ENCODE measurements at regions not wholly inside any gene's neighbourhood (a gene's known extent, or its start where the extent isn't known, plus 50 kb on each side); places are given as distances from the start of the nearest gene placed in this dataset.

GRCh38 chr14:66395300-66395699, 90.9 kb upstream of the CCDC196 start:
- TF ChIP-seq SPI1 (IDR thresholded peaks at IDR 0.05; ENCODE audit: low read depth, low read length) (no peak), POU2F2 (IDR thresholded peaks at IDR 0.05; ENCODE audit: low read depth, low read length) (no peak), PAX5 (IDR thresholded peaks at IDR 0.05; ENCODE audit: insufficient read depth, low read length, severe bottlenecking) (no peak), TAF1 (IDR thresholded peaks at IDR 0.05; ENCODE audit: low read depth, low read length) (no peak), POLR2A (IDR thresholded peaks at IDR 0.05; ENCODE audit: low read depth, low read length) (no peak), POLR2AphosphoS5 (IDR thresholded peaks at IDR 0.05; ENCODE audit: low read depth, low read length) (no peak)
- FAIRE-seq: peak; percentile 73
- no peak for DNase-seq (ENCODE audit: insufficient read length, low spot score)

DNA sequence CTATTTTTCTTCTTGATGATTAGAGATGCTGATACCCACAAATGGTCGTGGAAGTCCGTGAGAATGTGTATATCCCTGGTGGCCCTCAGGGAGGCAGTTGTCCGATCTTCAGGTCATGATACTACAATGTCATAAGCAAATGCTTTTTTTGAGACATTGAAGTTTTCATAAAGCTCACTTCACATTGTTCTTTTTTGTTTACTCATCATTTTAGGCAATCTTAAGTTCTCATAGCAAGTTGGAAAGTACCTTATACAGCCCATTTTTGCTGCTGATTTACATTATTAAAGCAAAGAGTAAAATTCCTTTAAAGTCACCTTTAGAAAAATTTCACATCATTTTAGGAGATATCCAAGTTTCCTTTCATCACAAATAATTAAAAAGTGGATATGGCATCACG, 90.0 kb upstream of the CCDC196 start:
- DNase-seq (ENCODE audit: insufficient read length, low spot score) (no peak), FAIRE-seq (peak; percentile 20)
- TF ChIP-seq PAX5 (IDR thresholded peaks at IDR 0.05; ENCODE audit: insufficient read depth, low read length, severe bottlenecking) (no peak), TAF1 (IDR thresholded peaks at IDR 0.05; ENCODE audit: low read depth, low read length) (no peak), POU2F2 (IDR thresholded peaks at IDR 0.05; ENCODE audit: low read depth, low read length) (no peak), SPI1 (IDR thresholded peaks at IDR 0.05; ENCODE audit: low read depth, low read length) (no peak), POLR2A (IDR thresholded peaks at IDR 0.05; ENCODE audit: low read depth, low read length) (no peak), POLR2AphosphoS5 (IDR thresholded peaks at IDR 0.05; ENCODE audit: low read depth, low read length) (no peak)

DNA sequence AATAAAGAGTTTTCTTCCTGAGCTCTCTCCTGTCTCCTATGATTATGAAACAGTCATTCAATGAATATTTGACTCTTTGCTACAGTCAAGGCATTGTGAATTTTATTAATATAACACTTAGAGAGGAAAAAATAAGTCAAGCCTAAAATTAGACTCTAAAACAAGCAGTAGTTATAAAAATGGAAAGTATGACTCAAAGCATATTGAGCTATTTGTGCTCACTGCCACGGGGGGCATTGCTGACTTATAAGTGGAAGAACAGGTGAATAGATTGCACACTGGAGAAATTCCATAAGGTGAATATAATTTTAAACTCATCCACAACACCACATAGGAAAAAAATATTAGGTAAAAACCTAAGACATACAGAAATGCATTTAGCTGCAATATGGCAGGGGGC, 87.7 kb upstream of the CCDC196 start:
- no peak for FAIRE-seq
- DNase-seq (ENCODE audit: insufficient read length, low spot score): no peak
- TF ChIP-seq SPI1 (IDR thresholded peaks at IDR 0.05; ENCODE audit: low read depth, low read length): no peak
- no peak for TF ChIP-seq TAF1 (IDR thresholded peaks at IDR 0.05; ENCODE audit: low read depth, low read length)
- TF ChIP-seq PAX5 (IDR thresholded peaks at IDR 0.05; ENCODE audit: insufficient read depth, low read length, severe bottlenecking): no peak
- no peak for TF ChIP-seq POLR2AphosphoS5 (IDR thresholded peaks at IDR 0.05; ENCODE audit: low read depth, low read length)

- TF ChIP-seq PAX5 (IDR thresholded peaks at IDR 0.05; ENCODE audit: insufficient read depth, low read length, severe bottlenecking) (no peak), TAF1 (IDR thresholded peaks at IDR 0.05; ENCODE audit: low read depth, low read length) (no peak), SPI1 (IDR thresholded peaks at IDR 0.05; ENCODE audit: low read depth, low read length) (no peak), POU2F2 (IDR thresholded peaks at IDR 0.05; ENCODE audit: low read depth, low read length) (no peak), POLR2A (IDR thresholded peaks at IDR 0.05; ENCODE audit: low read depth, low read length) (no peak), POLR2AphosphoS5 (IDR thresholded peaks at IDR 0.05; ENCODE audit: low read depth, low read length) (no peak)
- DNase-seq (ENCODE audit: insufficient read length, low spot score) (no peak), FAIRE-seq (no peak)
These were observed 84.6 kb upstream of the CCDC196 start for GRCh38 chr14:66401449-66402095.

GRCh38 chr14:66403183-66403582, 83.0 kb upstream of the CCDC196 start:
- DNase-seq (ENCODE audit: insufficient read length, low spot score) (no peak), FAIRE-seq (peak; percentile 91)
- TF ChIP-seq PAX5 (IDR thresholded peaks at IDR 0.05; ENCODE audit: insufficient read depth, low read length, severe bottlenecking) (no peak), POLR2AphosphoS5 (IDR thresholded peaks at IDR 0.05; ENCODE audit: low read depth, low read length) (no peak), SPI1 (IDR thresholded peaks at IDR 0.05; ENCODE audit: low read depth, low read length) (no peak), TAF1 (IDR thresholded peaks at IDR 0.05; ENCODE audit: low read depth, low read length) (no peak), POU2F2 (IDR thresholded peaks at IDR 0.05; ENCODE audit: low read depth, low read length) (no peak), POLR2A (IDR thresholded peaks at IDR 0.05; ENCODE audit: low read depth, low read length) (no peak)

GRCh38 chr14:66404051-66404545, 82.1 kb upstream of the CCDC196 start:
- DNase-seq (ENCODE audit: insufficient read length, low spot score): no peak
- FAIRE-seq: no peak
- TF ChIP-seq POU2F2 (IDR thresholded peaks at IDR 0.05; ENCODE audit: low read depth, low read length) (no peak), POLR2A (IDR thresholded peaks at IDR 0.05; ENCODE audit: low read depth, low read length) (no peak), TAF1 (IDR thresholded peaks at IDR 0.05; ENCODE audit: low read depth, low read length) (no peak), PAX5 (IDR thresholded peaks at IDR 0.05; ENCODE audit: insufficient read depth, low read length, severe bottlenecking) (no peak), SPI1 (IDR thresholded peaks at IDR 0.05; ENCODE audit: low read depth, low read length) (no peak), POLR2AphosphoS5 (IDR thresholded peaks at IDR 0.05; ENCODE audit: low read depth, low read length) (no peak)

DNA sequence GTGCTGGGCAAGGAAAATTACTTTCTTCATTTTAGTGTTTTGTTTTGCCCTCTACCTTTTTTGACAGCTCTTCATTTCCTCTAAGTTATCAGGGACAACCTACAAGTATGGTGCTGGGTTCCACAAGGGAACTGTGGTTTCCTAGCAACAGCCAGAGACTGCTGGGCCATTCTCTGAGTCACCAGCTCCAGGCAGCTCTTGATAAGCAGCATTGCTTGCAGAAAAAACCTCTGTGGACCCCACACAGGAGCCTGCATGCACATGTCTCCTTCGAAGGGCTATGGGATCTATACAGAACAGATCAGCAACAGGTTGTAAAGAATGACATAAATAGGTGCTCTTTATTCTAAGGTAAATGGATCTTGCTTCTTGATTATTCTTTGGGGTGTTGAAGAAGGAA, 81.0 kb upstream of the CCDC196 start:
- DNase-seq (ENCODE audit: insufficient read length, low spot score) (no peak), FAIRE-seq (no peak)
- TF ChIP-seq SPI1 (IDR thresholded peaks at IDR 0.05; ENCODE audit: low read depth, low read length) (no peak), PAX5 (IDR thresholded peaks at IDR 0.05; ENCODE audit: insufficient read depth, low read length, severe bottlenecking) (no peak), POLR2AphosphoS5 (IDR thresholded peaks at IDR 0.05; ENCODE audit: low read depth, low read length) (no peak), POLR2A (IDR thresholded peaks at IDR 0.05; ENCODE audit: low read depth, low read length) (no peak), TAF1 (IDR thresholded peaks at IDR 0.05; ENCODE audit: low read depth, low read length) (no peak), POU2F2 (IDR thresholded peaks at IDR 0.05; ENCODE audit: low read depth, low read length) (no peak)

- DNase-seq (ENCODE audit: insufficient read length, low spot score) (no peak), FAIRE-seq (no peak)
- TF ChIP-seq TAF1 (IDR thresholded peaks at IDR 0.05; ENCODE audit: low read depth, low read length) (no peak), POLR2AphosphoS5 (IDR thresholded peaks at IDR 0.05; ENCODE audit: low read depth, low read length) (no peak), POLR2A (IDR thresholded peaks at IDR 0.05; ENCODE audit: low read depth, low read length) (no peak), SPI1 (IDR thresholded peaks at IDR 0.05; ENCODE audit: low read depth, low read length) (no peak), POU2F2 (IDR thresholded peaks at IDR 0.05; ENCODE audit: low read depth, low read length) (no peak), PAX5 (IDR thresholded peaks at IDR 0.05; ENCODE audit: insufficient read depth, low read length, severe bottlenecking) (no peak)
These were observed 72.3 kb upstream of the CCDC196 start for GRCh38 chr14:66413901-66414300.

- no peak for TF ChIP-seq SPI1 (IDR thresholded peaks at IDR 0.05; ENCODE audit: low read depth, low read length)
- no peak for TF ChIP-seq POU2F2 (IDR thresholded peaks at IDR 0.05; ENCODE audit: low read depth, low read length)
- TF ChIP-seq POLR2A (IDR thresholded peaks at IDR 0.05; ENCODE audit: low read depth, low read length): no peak
- TF ChIP-seq TAF1 (IDR thresholded peaks at IDR 0.05; ENCODE audit: low read depth, low read length): no peak
- DNase-seq (ENCODE audit: insufficient read length, low spot score): no peak
- no peak for FAIRE-seq
These were observed 71.7 kb upstream of the CCDC196 start for GRCh38 chr14:66414511-66414910.

Data from GM12891 (cell line).